ENCODE measurements at regions not wholly inside any gene's neighbourhood (a gene's known extent, or its start where the extent isn't known, plus 50 kb on each side); places are given as distances from the start of the nearest gene placed in this dataset.

DNA sequence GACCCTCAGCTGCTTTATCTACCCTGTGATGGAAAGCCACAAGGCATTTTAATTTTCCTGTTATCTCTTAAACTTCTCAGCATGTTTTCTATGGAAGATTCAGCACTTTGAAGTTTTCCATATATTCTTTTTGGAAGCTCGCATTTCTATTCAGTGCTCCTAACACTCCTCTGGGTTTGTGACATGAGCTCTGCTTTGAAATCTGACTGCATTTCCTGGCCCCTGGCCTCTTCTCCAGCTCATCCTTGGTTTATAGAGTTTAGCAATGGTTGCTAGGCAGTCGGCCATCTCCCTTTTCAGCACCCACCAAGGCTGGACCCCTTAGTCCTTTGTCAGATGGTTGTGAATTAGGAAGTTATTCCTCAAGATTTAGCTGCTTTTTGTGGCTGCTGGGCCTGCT, 150.6 kb downstream of the KCNA5 start:
- in situ Hi-C loops (cut with MboI; ENCODE audit: low sequenced_read_pairs): no loop called here

DNA sequence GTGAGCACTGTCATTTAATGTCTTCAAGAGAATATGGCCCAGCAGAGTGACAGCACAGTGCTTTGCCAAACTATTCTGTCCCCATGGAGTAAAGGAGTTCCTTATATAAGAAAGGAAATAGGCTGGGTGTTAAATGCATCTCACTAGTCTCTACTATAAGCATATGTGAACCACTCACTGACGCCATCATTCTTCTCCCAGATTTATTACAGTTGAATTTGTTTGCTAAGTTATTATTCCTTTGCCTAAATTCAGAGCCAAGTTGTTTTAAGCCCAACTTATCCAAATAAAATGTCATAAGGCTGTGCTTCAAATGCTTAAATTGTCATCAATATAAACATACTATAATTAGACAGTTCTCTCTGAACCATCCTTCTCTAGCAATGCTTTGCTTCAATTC, 151.6 kb downstream of the KCNA5 start:
- in situ Hi-C loops (cut with MboI; ENCODE audit: low sequenced_read_pairs): no loop called here

DNA sequence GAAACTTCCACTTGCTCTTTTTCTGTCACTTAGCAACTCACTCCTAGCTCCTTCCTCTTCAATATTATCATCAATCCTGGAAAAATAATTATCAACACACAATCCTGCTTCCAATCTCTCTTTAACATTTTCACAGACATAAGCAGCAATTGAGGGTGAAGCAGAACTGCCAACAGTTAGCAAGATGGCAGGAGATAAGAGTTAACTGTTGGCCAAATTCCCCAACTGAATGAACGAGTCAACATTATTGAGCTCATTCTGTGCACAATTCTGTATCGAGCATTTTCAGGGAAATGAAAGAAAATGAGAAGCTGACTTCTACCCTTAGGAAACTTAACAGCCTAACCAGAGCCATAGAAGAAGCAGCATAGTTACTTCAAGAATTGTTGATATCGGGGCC, 152.0 kb downstream of the KCNA5 start:
- in situ Hi-C loops (cut with MboI; ENCODE audit: low sequenced_read_pairs): no loop called here

DNA sequence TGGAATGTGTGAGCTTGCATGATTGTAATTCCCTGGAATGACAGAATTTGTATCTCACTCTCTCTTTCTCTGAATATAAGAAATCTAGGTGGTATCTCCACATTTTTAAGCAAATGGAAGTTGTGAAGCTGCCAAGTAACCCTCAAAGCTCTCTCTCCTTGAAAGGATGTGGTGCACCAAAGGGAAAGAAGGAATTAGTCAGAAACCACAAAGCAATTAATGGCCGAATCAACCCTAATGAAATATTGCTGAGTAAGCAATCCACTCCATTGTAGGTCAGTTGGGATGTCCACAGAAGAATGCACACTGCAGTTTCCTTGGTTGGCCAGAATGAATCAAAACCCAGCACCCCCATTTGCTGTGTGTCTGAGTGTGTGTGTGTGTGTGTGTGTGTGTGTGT, 153.5 kb downstream of the KCNA5 start:
- in situ Hi-C loops (cut with MboI; ENCODE audit: low sequenced_read_pairs): no loop called here

DNA sequence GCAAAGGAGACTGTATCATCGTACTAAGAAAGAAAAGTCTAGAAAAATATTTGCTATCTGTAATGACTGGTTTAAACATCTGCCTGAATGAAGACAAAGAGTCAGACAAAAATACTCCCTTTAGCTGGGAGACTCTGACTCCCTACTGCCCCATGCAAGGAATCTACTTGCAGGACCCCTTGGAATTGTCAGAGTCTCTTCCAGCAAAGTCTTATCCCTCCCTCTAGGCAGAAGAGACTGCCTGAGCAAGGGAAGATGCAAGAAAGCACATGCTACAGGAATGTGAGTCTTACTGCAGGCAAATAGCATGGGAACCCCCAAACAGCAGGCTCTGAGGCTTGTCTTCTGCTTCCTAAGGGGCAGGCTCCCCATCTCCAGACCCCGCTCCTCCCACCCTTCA, 154.0 kb downstream of the KCNA5 start:
- in situ Hi-C loops (cut with MboI; ENCODE audit: low sequenced_read_pairs): no loop called here

DNA sequence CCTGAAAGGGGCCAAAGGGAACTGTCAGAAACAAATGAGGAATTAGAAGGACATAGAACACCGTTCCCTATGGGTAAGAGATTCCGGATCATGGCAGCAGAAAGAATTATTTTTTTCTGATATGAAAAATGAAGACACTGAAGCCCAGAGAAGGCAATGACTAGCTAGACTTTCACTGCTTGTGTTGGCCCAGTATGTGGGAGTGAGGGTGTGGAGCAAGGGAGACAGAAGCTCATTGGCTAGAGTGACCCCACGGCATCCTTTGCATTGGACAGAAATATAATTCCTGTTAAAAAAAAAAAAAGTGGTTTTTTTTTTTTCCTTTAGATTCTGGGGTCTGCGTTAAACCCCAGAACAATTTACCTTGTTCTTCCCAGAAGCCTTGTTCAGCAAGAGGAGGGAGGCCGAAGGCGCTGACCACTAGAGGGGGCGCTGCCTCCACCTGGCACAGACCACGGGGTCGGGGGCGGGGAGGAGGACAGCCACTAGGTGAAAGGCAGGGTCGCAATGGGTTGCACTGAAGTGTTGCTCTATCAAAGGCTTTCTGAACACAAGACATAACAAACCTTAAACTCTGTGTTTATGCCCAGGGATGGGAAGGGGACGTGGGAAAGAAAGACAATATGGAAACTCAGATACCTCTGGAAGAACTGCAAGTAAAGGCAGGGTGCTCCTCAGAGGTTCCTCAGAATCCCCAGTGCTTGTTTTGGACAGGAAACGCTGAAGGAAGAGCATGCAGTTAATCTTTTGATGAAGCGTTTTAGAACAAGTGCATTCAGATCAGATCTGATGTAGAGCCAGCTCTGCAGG, 156.8 kb downstream of the KCNA5 start:
- in situ Hi-C loops (cut with MboI; ENCODE audit: low sequenced_read_pairs): no loop called here

DNA sequence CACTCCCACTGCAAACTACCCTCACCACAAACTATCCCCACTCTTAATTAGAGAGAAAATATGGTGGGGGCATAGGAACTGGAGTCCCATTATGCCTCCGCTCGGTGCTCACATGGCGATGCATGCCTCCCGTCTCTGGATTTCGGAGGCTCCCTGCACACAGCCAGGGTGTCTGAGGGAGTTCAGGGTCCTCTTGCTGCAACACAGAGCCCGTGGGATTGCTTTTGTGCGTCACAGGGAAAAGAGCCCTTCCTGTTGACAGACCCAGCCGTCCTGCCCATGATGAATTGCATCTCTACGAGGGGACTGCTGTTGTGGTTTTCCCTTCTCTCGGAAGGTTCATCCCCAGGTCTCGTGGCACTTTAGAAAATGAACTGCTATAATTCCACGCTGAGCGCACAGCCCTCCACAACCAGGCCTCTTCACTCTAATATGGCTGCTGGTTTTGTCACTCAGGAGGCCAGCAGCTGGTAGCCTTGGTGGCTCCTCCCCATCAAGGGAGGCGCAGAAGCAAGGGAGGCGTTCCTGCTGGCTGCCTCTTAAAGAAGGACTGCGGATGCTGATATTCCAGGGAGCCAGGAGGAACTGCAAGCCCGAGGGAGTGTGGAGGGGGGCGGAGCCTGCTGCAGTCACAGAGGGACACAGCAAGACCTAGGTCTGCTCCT, 158.0 kb downstream of the KCNA5 start:
- in situ Hi-C loops (cut with MboI; ENCODE audit: low sequenced_read_pairs): no loop called here

DNA sequence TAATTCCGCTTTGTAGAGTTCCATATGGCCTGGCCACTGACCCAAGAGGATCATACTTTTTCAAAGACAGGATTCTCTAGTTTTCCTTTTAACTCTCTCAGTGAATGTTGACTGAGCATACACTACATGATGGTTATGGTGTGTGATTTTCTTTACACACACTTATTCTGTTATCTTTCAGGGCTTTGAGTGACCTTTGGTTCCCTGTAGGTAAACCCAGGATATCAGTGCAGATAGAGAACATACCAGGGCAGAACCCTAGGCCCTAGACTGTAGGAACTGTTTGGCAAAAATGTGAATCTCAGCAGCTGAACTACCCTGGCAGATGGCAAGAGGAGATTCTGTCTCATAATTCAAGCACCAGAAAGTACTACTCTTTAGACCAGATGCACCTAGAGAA, 159.6 kb downstream of the KCNA5 start:
- in situ Hi-C loops (cut with MboI; ENCODE audit: low sequenced_read_pairs): no loop called here

DNA sequence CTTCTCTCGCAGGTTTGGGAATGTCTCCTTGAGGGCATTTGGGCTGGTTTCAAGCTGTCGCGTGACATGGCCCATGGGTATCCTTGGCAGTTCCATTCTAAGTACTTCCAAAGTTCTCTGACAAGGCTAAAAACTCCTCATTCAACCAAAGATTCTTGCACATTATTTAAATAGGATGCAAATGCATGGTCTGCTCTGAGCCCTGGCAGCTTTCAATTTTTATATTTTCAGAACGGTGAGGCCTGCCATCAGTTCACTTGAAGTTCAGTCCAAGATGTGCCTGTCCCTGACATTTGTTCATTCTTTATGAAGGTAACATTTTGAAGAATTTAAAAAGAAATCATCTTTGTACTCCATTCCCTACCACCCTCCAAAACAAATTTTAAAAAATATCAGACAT, 160.0 kb downstream of the KCNA5 start:
- in situ Hi-C loops (cut with MboI; ENCODE audit: low sequenced_read_pairs): no loop called here

DNA sequence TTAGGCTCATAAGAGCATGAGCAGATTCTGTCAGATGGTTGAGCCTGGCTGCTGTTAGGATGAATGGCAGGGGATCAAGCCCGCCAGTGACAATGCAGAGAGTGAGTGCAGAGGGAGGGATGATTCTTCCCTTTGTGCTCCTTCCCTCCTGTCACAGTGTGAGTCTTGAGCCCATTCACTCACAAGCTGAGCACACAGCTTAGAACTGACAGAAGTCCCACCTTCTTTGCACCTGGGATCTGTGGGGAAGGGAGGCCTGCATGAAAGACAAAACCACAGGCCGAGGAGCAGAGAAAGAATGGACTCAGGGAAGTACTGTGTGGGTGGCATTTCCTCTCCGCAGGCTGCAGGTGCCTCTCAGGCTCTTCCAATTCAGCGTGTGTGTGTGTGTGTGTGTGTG, 160.6 kb downstream of the KCNA5 start:
- in situ Hi-C loops (cut with MboI; ENCODE audit: low sequenced_read_pairs): no loop called here

DNA sequence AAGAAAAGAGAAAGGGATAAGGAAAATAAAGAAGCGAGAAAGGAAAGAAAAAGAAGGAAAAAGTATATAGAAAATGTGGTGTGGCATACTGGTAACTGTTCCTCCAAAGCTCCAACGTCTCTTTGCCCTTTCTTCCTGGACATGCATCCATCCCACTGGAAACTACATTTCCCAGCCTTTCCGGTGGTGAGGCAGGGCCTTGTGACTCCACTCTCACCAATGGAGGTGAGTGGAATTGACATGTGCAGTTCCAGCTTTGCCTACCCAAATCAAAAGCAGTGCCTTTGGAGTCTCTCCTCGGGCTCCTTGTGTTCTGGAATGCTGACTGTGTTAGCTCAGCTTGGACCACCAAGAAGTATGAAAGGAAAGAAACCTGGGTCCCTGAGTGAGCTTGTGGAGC, 161.2 kb downstream of the KCNA5 start:
- in situ Hi-C loops (cut with MboI; ENCODE audit: low sequenced_read_pairs): no loop called here

DNA sequence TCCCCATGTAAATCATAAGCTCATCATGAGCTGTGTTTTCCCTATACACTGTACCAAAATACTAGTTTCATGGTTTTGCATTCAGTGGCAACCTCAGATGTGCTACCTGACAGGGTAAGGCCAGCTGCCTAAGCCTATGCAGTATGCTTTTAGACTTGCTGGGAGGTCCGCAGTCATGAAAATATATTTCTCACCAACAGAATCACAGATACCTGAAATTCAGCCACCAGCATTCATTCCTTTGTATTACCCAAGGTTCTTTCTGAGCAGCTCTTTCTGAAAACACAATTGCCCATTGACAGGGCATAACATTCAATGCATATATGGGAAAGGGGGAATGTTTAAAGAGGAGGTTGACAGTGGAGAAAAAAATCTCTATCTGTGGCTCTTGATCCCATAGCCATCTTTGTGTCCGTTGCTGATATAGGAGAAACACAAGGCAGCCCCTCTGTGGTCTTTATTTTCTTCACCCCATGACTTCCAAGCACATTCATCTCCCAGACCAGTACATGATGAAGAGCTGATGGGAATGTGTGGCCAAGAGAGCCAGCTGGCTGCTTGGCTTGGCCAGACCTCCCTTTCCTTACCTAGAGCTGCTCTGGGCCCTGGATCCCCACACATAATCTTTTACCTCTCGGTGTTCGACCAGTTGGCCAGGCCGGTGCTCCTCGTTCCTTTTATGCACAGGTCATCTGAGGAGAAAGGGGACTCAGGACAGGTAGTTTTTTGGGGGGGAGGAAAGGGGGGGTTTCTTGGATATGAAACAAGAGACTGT, 162.9 kb downstream of the KCNA5 start:
- in situ Hi-C loops (cut with MboI; ENCODE audit: low sequenced_read_pairs): no loop called here

DNA sequence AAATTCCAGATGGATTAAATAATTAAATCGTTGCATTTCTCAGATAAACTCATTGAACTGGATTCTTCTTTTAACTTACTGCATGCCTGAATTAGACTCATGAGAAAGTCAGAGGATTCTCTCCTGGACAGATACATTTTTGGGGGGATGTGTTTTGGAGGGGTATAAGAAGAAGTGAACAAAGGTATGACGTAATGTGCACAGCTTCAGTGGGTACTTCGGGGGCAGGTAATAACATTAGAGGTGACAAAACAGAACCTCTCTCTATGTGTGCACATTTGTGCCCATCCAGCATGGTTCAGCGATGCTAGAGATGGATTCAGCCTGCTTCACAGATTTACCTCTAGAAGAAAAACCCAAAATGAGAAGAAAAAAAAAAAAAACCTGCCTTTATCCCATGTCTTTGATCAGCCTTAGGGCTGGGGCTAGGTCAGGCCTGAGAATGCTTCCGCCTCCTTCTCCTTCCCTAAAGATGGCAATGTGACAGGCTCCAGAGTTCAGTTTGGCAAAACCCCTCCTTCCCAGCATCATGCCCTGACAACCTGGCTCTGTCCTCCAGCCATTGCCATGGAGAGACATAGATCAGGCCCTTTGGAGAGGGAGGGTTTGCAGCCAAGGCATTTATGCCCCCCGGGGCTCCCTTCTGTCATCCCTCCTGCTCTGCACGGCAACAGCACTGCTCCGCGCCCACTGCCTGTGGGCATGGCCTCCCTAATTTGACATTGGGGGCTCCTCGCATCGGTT, 166.7 kb downstream of the KCNA5 start:
- in situ Hi-C loops (cut with MboI; ENCODE audit: low sequenced_read_pairs): no loop called here

DNA sequence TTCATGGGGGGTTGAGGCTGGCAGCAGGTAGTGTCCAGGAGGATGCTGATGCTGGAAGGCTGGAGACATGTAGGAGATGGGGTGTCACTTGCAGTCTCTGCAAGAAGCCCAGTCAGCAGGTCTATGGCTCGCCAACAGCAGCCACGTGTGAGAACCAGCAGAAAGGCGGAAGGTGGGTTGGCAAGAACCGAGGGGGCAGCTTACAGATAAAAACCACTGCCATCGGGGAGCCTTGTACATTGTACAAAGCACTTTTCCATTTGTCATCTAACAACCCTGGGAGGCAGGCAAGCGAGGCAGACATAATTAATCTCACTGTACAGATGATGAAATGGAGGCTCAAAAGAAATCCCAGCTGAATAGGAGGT, 167.2 kb downstream of the KCNA5 start:
- in situ Hi-C loops (cut with MboI; ENCODE audit: low sequenced_read_pairs): no loop called here

DNA sequence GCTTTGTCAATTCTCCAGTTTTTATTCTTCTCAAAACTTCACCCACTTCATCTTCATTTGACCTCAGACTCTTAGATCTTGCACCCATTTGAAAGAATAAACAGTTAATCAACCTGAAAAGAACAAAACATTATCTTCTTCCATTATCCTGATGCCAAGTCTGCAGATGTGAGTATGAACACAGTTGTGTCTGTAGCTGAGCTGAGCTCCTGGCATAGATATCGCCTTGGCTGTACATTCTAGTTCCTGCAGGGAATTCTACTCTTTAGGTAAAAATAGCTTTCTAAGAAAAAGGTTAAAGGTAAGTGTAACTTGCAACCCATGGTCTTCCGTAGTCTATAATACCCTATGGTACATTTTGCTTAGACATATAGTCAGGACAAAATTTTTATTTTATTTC, 169.7 kb downstream of the KCNA5 start:
- in situ Hi-C loops (cut with MboI; ENCODE audit: low sequenced_read_pairs): no loop called here

DNA sequence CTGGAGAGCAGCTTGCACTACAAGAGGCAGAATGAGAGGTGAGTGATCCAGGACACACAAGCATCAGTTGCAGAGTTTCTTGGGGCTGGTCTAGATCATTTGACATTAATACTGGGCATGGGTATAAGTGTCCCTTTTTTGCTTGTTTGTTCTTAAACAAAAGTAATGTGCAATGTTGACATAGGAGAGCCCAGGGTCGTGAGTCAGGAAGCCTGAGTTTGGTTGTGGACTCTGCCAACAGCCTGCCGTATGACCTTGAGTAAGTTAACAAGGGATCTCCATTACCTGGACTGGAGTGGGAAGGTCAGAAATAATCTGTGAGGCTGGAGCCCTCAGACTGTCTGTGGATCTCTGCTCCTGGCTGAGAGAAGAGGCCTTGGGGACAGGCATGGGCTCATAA, 170.3 kb downstream of the KCNA5 start:
- in situ Hi-C loops (cut with MboI; ENCODE audit: low sequenced_read_pairs): no loop called here

DNA sequence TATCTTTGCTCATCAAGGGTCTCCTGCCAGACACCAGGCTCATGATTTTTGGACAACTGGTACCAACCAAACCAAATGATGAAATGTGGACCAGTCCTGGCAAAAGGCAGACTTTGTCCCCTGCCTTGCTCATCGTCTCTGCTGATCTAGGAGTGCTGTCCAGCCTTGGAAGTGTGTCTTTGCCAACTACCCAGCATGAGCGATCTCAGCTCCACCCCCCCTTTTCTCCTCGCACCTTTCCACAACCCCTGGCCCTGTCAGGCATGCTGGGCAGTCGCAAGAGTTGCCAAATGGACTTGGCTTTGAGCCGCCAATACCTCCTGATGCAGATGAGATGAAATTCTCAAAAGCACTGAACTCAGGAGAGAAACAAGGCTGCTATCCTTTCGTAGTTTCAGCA, 174.3 kb downstream of the KCNA5 start:
- in situ Hi-C loops (cut with MboI; ENCODE audit: low sequenced_read_pairs): no loop called here

DNA sequence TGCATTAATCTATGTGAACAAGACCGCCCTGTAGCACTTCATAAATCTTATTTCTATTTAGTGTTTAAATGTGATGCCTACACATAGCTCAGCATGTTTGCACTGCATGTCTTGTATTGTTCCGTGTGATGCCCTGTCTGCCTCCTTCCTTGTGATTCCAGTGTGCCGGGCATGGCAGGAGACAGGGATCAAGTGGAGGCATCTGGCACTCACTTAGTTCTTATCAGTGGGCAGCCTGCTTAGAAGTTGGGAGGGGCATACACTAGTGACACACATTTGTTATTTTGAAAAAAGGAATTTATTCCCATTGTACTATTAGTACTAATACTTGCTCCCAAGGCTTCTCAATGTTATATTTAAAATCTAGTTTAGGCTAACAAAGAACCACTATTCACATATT, 176.4 kb downstream of the KCNA5 start:
- in situ Hi-C loops (cut with MboI; ENCODE audit: low sequenced_read_pairs): no loop called here

DNA sequence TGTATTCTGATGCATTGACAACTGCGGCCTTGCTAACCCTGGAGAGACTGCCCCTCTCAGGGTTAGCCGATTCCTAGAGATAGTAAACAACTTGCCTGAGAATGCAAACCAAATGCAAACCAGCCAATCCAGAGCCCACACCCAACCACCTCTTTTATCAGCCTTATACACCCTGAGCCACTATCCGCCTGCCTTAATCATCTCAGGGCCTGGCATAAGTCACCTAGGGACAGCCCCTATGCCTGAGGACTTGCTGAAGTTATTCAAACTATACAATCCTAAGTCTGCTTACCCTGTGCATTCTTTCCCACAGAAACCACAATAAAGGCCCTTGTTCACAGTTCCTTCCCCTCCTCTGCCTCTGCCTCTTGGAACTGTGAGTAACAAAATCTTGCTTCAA, 177.2 kb downstream of the KCNA5 start:
- in situ Hi-C loops (cut with MboI; ENCODE audit: low sequenced_read_pairs): no loop called here

DNA sequence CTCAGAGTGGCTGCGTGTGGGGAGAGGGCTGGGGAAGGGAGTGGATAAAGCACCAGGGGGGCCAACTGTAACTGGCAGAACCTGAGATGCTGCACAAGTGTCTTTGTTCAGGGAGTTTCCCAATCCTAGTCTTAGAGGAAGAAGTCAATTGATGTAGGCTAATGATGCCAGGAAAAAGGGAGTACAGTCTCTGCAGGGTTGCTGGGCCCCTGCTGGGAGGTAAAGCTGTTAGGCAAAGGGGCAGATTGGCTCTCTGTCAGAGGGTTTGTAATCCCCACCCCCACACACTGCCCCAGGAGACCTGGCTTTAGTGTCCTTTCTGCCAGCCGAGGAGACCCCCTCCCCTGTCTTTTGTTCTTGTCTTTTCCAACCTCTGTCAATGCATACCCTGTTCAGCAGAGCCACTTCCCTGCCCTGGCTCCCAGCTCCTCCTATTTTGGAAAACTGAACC, 178.4 kb downstream of the KCNA5 start:
- in situ Hi-C loops (cut with MboI; ENCODE audit: low sequenced_read_pairs): no loop called here

DNA sequence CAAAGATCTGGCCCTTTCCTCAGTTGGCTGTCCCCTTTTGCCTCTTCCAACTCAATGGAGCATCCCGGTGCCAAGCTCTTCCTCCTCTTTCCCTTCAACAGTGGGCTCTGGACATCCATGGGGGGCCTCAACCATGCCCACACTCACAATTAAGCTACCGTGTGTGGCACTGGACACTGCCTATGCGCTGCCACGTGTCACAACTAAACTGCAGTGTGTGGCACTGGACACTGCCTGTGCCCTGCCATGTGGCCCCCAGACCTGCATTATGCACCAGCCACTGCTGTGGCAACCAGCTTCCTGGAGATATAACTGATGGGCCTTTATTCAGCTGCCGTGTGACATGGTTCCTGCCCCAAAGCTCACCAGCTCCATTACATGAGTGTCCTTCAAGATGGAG, 179.1 kb downstream of the KCNA5 start:
- in situ Hi-C loops (cut with MboI; ENCODE audit: low sequenced_read_pairs): no loop called here

Measured in HL-60/S4 treated with retinoic acid at 250 ng/mL for 4 days and 3 days (cell line).